ENCODE measurements at regions not wholly inside any gene's neighbourhood (a gene's known extent, or its start where the extent isn't known, plus 50 kb on each side); places are given as distances from the start of the nearest gene placed in this dataset.

- Histone ChIP-seq H3K4ac (ENCODE audit: low read depth, low read length) (no peak overlapping the region), H3K79me2 (ENCODE audit: insufficient read depth, low read length) (no peaks in the 10 kb centered on the region), H4K91ac (ENCODE audit: insufficient read length, low read depth, low read length) (no peak overlapping the region), H4K20me1 (ENCODE audit: control insufficient read depth, insufficient read depth, insufficient read length) (no peaks in the 10 kb centered on the region), H3K9me3 (ENCODE audit: control insufficient read depth, low read depth, low read length) (no peaks in the 10 kb centered on the region), H2BK12ac (ENCODE audit: insufficient read length, low read depth, low read length) (no peak overlapping the region), H3K23ac (ENCODE audit: insufficient read length, low read depth, low read length) (no peak overlapping the region), H3K23me2 (ENCODE audit: insufficient read length, low read depth, low read length, poor library complexity, severe bottlenecking) (no peaks in the 10 kb centered on the region), H3K4me1 (ENCODE audit: insufficient read depth, low read length) (no peaks in the 10 kb centered on the region), H4K8ac (replicated peaks; ENCODE audit: insufficient read length, low read depth, low read length) (no peak overlapping the region), H3K4me2 (ENCODE audit: insufficient read depth, insufficient read length, low read length) (no peak overlapping the region), H2AFZ (ENCODE audit: low read length) (no peak overlapping the region), H3K27me3 (ENCODE audit: insufficient read depth, low read length) (no peaks in the 10 kb centered on the region), H3K9ac (ENCODE audit: extremely low read depth, insufficient read length, low read length) (no peak overlapping the region), H2BK120ac (ENCODE audit: low read depth, low read length, poor library complexity, severe bottlenecking) (no peak overlapping the region), H2BK5ac (ENCODE audit: insufficient read length, low read length) (no peak overlapping the region), H2BK15ac (ENCODE audit: low read depth, low read length) (no peak overlapping the region), H3K18ac (ENCODE audit: insufficient read length, low read depth, low read length) (no peak overlapping the region), H3K79me1 (ENCODE audit: insufficient read depth, low read depth, low read length, poor library complexity, severe bottlenecking) (no peaks in the 10 kb centered on the region), H3K27ac (ENCODE audit: insufficient read length, low read depth, low read length) (no peak overlapping the region), H2BK20ac (ENCODE audit: low read depth, low read length, poor library complexity, severe bottlenecking) (no peak overlapping the region), H3T11ph (ENCODE audit: low read length) (no peak overlapping the region), H3K14ac (ENCODE audit: insufficient read depth, low read length) (no peak overlapping the region), H4K5ac (ENCODE audit: insufficient read length, low read depth, low read length) (no peak overlapping the region), H3K56ac (ENCODE audit: insufficient read length, low read depth, low read length) (no peak overlapping the region), H2AK5ac (ENCODE audit: insufficient read length, low read length) (no peak overlapping the region)
- no peak overlapping the region; a peak in 1 of 7 replicates for H3K27ac Mint-ChIP-seq
- TF ChIP-seq CTCF (conservative IDR thresholded peaks at IDR 0.05): no peak
- H3K9me3 Mint-ChIP-seq: peaks cover 0 to 5% of the 10 kb centered on the region in 2 experiments; a peak in 2 of 5 replicates
- H3K27me3 Mint-ChIP-seq (ENCODE audit: low read depth): no peaks in the 10 kb centered on the region
- H3K36me3 Mint-ChIP-seq (ENCODE audit: insufficient read depth in 1 of 3, low read depth in 3 of 3): no peaks in the 10 kb centered on the region; a peak in 1 of 7 replicates
- no peak overlapping the region for H3K4me3 Mint-ChIP-seq
- no peak for DNase-seq
- no peaks in the 10 kb centered on the region for H3K4me1 Mint-ChIP-seq
Observed at GRCh38 chr9:106356924-106357323, 506.0 kb upstream of the ZNF462 start.

Measured in H9 (cell line).